ENCODE measurements at regions not wholly inside any gene's neighbourhood (a gene's known extent, or its start where the extent isn't known, plus 50 kb on each side); places are given as distances from the start of the nearest gene placed in this dataset.
A peak's percentile ranks its signal among the peaks of the same experiment; 100 is the strongest.

GRCh38 chr13:74335370-74335769 lies 201.2 kb upstream of the KLF12 start:
- H3K4me1 Mint-ChIP-seq: no peaks in the 10 kb centered on the region
- no peaks in the 10 kb centered on the region for H3K27me3 Mint-ChIP-seq
- H3K9me3 Mint-ChIP-seq: no peaks in the 10 kb centered on the region
- no peak overlapping the region for H3K27ac Mint-ChIP-seq
- H3K4me3 Mint-ChIP-seq: no peak overlapping the region
- intact Hi-C loops (cut with micrococcal nuclease): no loop called here
- no peak for DNase-seq
- no peaks in the 10 kb centered on the region for H3K36me3 Mint-ChIP-seq (ENCODE audit: low read depth)

- no peak for DNase-seq
- intact Hi-C loops (cut with micrococcal nuclease): no loop called here
- Mint-ChIP-seq H3K36me3 (ENCODE audit: low read depth) (no peaks in the 10 kb centered on the region), H3K9me3 (peaks cover 4% of the 10 kb centered on the region), H3K4me3 (no peak overlapping the region), H3K27me3 (no peaks in the 10 kb centered on the region), H3K4me1 (no peaks in the 10 kb centered on the region), H3K27ac (no peak overlapping the region)
These were observed 195.8 kb upstream of the KLF12 start for GRCh38 chr13:74329962-74330361.

- Mint-ChIP-seq H3K4me1 (no peaks in the 10 kb centered on the region), H3K27me3 (no peaks in the 10 kb centered on the region), H3K4me3 (no peak overlapping the region), H3K9me3 (peaks cover 4% of the 10 kb centered on the region), H3K36me3 (ENCODE audit: low read depth) (no peaks in the 10 kb centered on the region), H3K27ac (no peak overlapping the region)
- intact Hi-C loops (cut with micrococcal nuclease): no loop called here
- DNase-seq: no peak
These were observed 190.9 kb upstream of the KLF12 start for GRCh38 chr13:74325106-74325505.

- Mint-ChIP-seq H3K4me1 (no peaks in the 10 kb centered on the region), H3K9me3 (peaks cover 4% of the 10 kb centered on the region), H3K27me3 (peaks cover 2% of the 10 kb centered on the region), H3K4me3 (no peak overlapping the region), H3K36me3 (ENCODE audit: low read depth) (no peaks in the 10 kb centered on the region), H3K27ac (no peak overlapping the region)
- DNase-seq: no peak
- intact Hi-C loops (cut with micrococcal nuclease): no loop called here
These were observed 190.1 kb upstream of the KLF12 start for GRCh38 chr13:74324338-74324737.

GRCh38 chr13:74322562-74322961 lies 188.4 kb upstream of the KLF12 start:
- H3K36me3 Mint-ChIP-seq (ENCODE audit: low read depth): no peaks in the 10 kb centered on the region
- intact Hi-C loops (cut with micrococcal nuclease): no loop called here
- H3K27ac Mint-ChIP-seq: no peak overlapping the region
- H3K4me1 Mint-ChIP-seq: no peaks in the 10 kb centered on the region
- no peak overlapping the region for H3K4me3 Mint-ChIP-seq
- peaks cover 2% of the 10 kb centered on the region for H3K27me3 Mint-ChIP-seq
- DNase-seq: no peak
- peaks cover 4% of the 10 kb centered on the region for H3K9me3 Mint-ChIP-seq

GRCh38 chr13:74320282-74320681 lies 186.1 kb upstream of the KLF12 start:
- intact Hi-C loops (cut with micrococcal nuclease): no loop called here
- H3K4me3 Mint-ChIP-seq: no peak overlapping the region
- peaks cover 3% of the 10 kb centered on the region for H3K4me1 Mint-ChIP-seq
- peaks cover 4% of the 10 kb centered on the region for H3K27me3 Mint-ChIP-seq
- no peaks in the 10 kb centered on the region for H3K9me3 Mint-ChIP-seq
- no peaks in the 10 kb centered on the region for H3K36me3 Mint-ChIP-seq (ENCODE audit: low read depth)
- no peak overlapping the region for H3K27ac Mint-ChIP-seq
- DNase-seq: no peak

- Mint-ChIP-seq H3K27me3 (peaks cover 4% of the 10 kb centered on the region), H3K4me1 (peaks cover 3% of the 10 kb centered on the region), H3K36me3 (ENCODE audit: low read depth) (no peaks in the 10 kb centered on the region), H3K9me3 (peaks cover 5% of the 10 kb centered on the region), H3K4me3 (no peak overlapping the region), H3K27ac (no peak overlapping the region)
- intact Hi-C loops (cut with micrococcal nuclease): no loop called here
- no peak for DNase-seq
These were observed 182.3 kb upstream of the KLF12 start for GRCh38 chr13:74316547-74316946.

- Mint-ChIP-seq H3K4me1 (no peaks in the 10 kb centered on the region), H3K27ac (no peak overlapping the region), H3K27me3 (peaks cover 2% of the 10 kb centered on the region), H3K9me3 (no peaks in the 10 kb centered on the region), H3K4me3 (no peak overlapping the region), H3K36me3 (ENCODE audit: low read depth) (no peaks in the 10 kb centered on the region)
- no peak for DNase-seq
- intact Hi-C loops (cut with micrococcal nuclease): no loop called here
These were observed 172.3 kb upstream of the KLF12 start for GRCh38 chr13:74306496-74306895.

- H3K36me3 Mint-ChIP-seq (ENCODE audit: low read depth): no peaks in the 10 kb centered on the region
- H3K4me1 Mint-ChIP-seq: no peaks in the 10 kb centered on the region
- no peak overlapping the region for H3K4me3 Mint-ChIP-seq
- no peaks in the 10 kb centered on the region for H3K9me3 Mint-ChIP-seq
- no peak for DNase-seq
- intact Hi-C loops (cut with micrococcal nuclease): no loop called here
- H3K27ac Mint-ChIP-seq: no peak overlapping the region
- H3K27me3 Mint-ChIP-seq: peaks cover 2% of the 10 kb centered on the region
These were observed 171.7 kb upstream of the KLF12 start for GRCh38 chr13:74305876-74306275.

- H3K4me3 Mint-ChIP-seq: no peak overlapping the region
- no peaks in the 10 kb centered on the region for H3K36me3 Mint-ChIP-seq (ENCODE audit: low read depth)
- no peaks in the 10 kb centered on the region for H3K4me1 Mint-ChIP-seq
- no peak for DNase-seq
- no peaks in the 10 kb centered on the region for H3K9me3 Mint-ChIP-seq
- no peak overlapping the region for H3K27ac Mint-ChIP-seq
- intact Hi-C loops (cut with micrococcal nuclease): no loop called here
- no peaks in the 10 kb centered on the region for H3K27me3 Mint-ChIP-seq
These were observed 167.2 kb upstream of the KLF12 start for GRCh38 chr13:74301258-74301935.

GRCh38 chr13:74300162-74300561 lies 166.0 kb upstream of the KLF12 start:
- no peak overlapping the region for H3K27ac Mint-ChIP-seq
- no peaks in the 10 kb centered on the region for H3K9me3 Mint-ChIP-seq
- intact Hi-C loops (cut with micrococcal nuclease): no loop called here
- no peaks in the 10 kb centered on the region for H3K27me3 Mint-ChIP-seq
- no peaks in the 10 kb centered on the region for H3K36me3 Mint-ChIP-seq (ENCODE audit: low read depth)
- DNase-seq: no peak
- no peak overlapping the region for H3K4me3 Mint-ChIP-seq
- H3K4me1 Mint-ChIP-seq: no peaks in the 10 kb centered on the region

GRCh38 chr13:74299721-74300120 lies 165.5 kb upstream of the KLF12 start:
- no peaks in the 10 kb centered on the region for H3K9me3 Mint-ChIP-seq
- no peaks in the 10 kb centered on the region for H3K27me3 Mint-ChIP-seq
- no peak for DNase-seq
- H3K27ac Mint-ChIP-seq: no peak overlapping the region
- intact Hi-C loops (cut with micrococcal nuclease): no loop called here
- H3K4me1 Mint-ChIP-seq: no peaks in the 10 kb centered on the region
- H3K36me3 Mint-ChIP-seq (ENCODE audit: low read depth): no peaks in the 10 kb centered on the region
- no peak overlapping the region for H3K4me3 Mint-ChIP-seq

- Mint-ChIP-seq H3K4me1 (no peaks in the 10 kb centered on the region), H3K27me3 (no peaks in the 10 kb centered on the region), H3K27ac (no peak overlapping the region), H3K36me3 (ENCODE audit: low read depth) (no peaks in the 10 kb centered on the region), H3K4me3 (no peak overlapping the region), H3K9me3 (no peaks in the 10 kb centered on the region)
- intact Hi-C loops (cut with micrococcal nuclease): no loop called here
- no peak for DNase-seq
These were observed 164.7 kb upstream of the KLF12 start for GRCh38 chr13:74298923-74299322.

- Mint-ChIP-seq H3K27ac (no peak overlapping the region), H3K4me3 (peak overlapping the region; percentile 29), H3K9me3 (no peaks in the 10 kb centered on the region), H3K4me1 (peaks cover 35% of the 10 kb centered on the region), H3K27me3 (no peaks in the 10 kb centered on the region), H3K36me3 (ENCODE audit: low read depth) (no peaks in the 10 kb centered on the region)
- intact Hi-C loops (cut with micrococcal nuclease): loop anchor here (2.0 to 5.0 kb wide), 4 partner anchors 228 to 1233 kb away; partner anchors contain the start of gene KLF5
- peak; percentile 81 for DNase-seq
These were observed 155.9 kb upstream of the KLF12 start for GRCh38 chr13:74289861-74290773.

Data from activated CD4-positive, alpha-beta T cell treated with anti-CD3 and anti-CD28 coated beads, Interleukin-2, amount 10 ng/mL, durations not matched to agents 24 days and 14 days (primary cell).